ENCODE measurements at regions not wholly inside any gene's neighbourhood (a gene's known extent, or its start where the extent isn't known, plus 50 kb on each side); places are given as distances from the start of the nearest gene placed in this dataset.
"Not testable (repeated sequence)": the region's sequence is repeated elsewhere in the genome, so short reads cannot be mapped to it uniquely, and the experiment has no call there.

DNA sequence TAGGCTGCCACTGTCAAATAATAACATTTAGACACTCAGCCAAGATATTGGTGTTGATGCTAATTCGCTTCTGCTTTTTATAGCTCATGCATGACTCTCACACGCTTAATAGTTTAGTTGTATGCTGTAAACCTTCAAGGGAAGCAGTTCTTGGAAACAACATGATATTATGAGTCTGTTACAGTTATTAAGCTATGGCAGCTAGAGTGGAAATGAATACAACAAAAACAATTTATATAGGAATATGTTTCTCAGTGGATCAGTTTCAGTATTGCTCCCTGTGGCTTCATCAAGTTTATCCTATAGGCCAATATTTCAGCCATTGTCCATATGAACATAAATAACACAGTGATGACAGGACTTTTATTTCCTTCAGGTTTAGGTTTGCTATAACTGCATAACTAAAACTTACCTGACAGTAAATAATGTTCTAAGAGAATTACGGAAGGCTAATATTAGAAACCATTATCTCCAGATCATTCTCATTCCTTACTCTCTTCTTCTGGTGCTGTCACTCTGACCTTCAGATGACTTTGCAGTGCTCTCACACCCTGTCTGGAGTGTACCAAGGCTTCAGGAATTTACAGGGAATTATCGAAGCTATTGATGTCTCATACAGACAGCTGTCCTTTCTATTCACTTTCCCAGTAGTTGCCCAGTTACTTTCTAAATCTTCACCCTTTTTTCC is 555.0 kb downstream of the ANKRD50 start:
- DNase-seq (ENCODE audit: low read depth, low spot score): no peak

- DNase-seq (ENCODE audit: low read depth, low spot score): no peak
Measured at GRCh38 chr4:124163401-124163800, 549.1 kb downstream of the ANKRD50 start.

- DNase-seq (ENCODE audit: low read depth, low spot score): peak; percentile 52
Measured at GRCh38 chr4:124167602-124168001, 544.9 kb downstream of the ANKRD50 start.

- DNase-seq (ENCODE audit: low read depth, low spot score): not testable (repeated sequence)
Measured at GRCh38 chr4:124169524-124169923, 543.0 kb downstream of the ANKRD50 start.

GRCh38 chr4:124173912-124174311 is 538.6 kb downstream of the ANKRD50 start:
- DNase-seq (ENCODE audit: low read depth, low spot score): no peak

DNA sequence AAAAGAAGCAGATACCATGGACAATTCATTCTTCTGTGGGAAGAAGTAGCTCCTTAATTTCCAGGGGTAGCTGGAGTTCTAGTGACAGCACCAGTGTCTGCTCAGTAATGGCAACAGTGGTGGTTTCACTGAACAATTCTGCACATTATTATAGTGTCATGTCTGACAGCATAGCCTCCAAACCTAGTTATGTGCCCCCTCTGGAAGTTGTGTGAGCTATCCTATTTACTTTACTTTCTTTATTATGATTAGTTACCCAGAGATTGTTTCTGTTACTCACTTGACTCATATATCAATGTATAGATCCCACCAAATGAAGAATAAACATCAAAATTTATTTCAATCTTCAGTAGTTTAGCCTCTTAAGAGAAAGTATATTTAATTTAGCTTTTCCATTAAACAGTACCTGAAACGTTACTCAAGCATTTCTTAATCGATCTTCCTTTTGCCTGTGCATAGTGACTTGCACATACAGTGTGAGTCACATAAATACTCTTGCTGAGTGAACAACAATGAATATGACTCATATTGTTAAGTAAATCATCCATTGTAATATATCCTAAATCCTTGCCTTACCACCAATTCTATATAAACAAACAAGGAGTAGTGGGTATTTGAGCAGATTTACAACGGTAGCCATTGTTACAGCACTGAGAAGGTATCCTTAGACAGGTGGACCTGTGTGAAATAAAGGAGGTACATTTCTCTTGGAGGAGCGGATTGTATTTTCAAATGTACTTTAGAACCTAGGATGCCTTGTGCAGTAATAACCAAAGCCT is 534.7 kb downstream of the ANKRD50 start:
- DNase-seq (ENCODE audit: low read depth, low spot score): peak; percentile 34

DNA sequence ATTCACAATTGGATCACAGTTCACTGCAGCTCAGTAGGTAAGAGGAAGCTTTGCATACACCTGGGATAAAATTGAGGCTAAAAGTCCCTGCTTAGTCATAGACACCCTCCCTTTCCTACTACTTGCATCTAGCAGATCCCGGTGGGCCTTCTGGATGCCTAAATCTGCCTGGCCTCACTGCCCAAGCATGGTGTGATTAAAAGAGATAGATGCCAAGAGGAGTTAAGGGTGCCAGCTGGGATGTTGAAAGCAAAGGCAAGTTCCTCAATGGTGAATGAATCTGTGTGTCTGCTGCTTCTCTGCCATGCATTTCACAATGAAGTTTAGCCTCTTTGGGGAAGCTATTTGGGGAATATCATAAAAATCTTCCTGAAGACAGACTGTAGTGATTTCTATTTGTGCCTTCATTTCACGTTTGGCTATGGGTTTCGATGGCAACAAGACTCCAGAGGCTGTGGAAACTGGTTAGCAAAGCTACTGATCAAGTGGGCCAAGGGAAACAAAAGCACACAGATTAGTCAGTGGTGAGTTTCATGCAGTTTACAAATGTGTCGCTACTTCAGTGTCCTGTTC is 534.0 kb downstream of the ANKRD50 start:
- peak; percentile 53 for DNase-seq (ENCODE audit: low read depth, low spot score)

GRCh38 chr4:124179506-124180186 is 532.9 kb downstream of the ANKRD50 start:
- DNase-seq (ENCODE audit: low read depth, low spot score): no peak

DNA sequence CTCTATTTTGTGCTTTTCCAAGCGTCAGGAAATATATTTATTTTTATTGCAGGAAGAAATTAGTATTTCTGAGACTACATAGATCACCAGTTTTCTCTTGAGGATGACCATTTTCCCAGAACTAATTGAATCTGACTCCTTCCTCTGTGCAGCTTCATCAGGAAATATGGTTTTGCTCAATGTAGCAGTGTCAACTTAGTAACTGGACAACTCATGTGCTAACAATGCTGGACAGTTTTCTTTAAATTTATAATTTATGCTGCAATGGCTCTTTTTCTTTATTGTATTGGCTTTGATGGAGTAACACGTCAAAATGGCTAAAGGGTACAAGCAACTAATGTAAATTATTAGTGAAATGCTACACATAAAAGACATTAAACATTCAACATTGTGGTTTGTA is 531.5 kb downstream of the ANKRD50 start:
- no peak for DNase-seq (ENCODE audit: low read depth, low spot score)

DNA sequence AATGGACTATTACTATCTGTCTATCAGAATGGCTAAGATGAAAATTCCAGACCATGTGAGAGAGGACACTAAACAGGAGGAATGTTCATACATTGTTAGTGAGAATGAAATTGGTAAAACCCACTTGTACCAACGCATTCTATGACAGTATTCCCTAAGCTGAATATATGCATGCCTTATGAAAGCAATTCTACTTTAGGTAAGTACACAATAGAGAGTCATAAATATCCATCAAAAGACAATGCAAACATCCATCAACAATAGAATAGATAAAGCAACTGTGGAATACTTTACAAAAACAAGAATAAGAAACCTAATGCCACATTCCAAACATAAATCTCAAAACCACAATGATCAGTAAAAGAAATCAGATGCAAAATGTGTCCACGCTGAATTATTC is 529.3 kb downstream of the ANKRD50 start:
- DNase-seq (ENCODE audit: low read depth, low spot score): no peak

DNA sequence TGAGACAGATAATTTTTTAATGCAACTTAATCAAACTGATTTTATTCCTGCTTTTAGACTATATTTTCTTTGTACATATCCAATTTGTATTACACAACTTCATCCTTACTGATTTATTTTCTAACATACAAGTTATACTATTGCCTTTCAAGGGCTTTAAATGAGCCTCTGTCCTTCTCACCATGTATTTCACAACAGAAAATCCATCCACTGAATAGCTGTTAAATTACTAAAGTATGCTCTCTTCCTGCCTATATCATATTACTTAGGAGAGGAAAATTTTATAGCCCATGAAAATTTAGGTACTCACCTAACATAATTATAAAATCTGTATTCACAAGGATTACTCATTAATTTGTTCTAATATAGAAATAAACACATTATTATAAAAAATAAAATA is 528.6 kb downstream of the ANKRD50 start:
- DNase-seq (ENCODE audit: low read depth, low spot score): no peak

- DNase-seq (ENCODE audit: low read depth, low spot score): no peak
Measured at GRCh38 chr4:124184792-124185191, 527.7 kb downstream of the ANKRD50 start.

- no peak for DNase-seq (ENCODE audit: low read depth, low spot score)
Measured at GRCh38 chr4:124188595-124188994, 523.9 kb downstream of the ANKRD50 start.

DNA sequence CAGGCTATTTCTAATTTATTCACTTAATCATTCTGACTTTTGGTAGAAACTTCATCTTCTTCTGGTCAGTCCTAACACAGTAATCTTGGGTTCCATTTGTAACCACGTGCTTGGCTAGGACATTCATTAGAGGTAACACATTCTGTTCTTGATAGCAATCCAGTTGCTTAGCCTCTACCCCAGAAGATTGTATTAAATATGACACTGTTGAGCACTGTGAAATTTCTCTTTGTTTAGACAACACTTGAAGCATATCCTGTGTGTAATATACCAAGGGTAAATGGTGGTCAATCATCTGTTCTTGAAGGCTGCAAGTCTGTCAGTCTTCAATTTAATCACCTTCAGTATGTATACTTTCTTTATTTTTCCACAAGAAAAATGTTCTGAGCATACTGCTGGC is 523.0 kb downstream of the ANKRD50 start:
- no peak for DNase-seq (ENCODE audit: low read depth, low spot score)

DNA sequence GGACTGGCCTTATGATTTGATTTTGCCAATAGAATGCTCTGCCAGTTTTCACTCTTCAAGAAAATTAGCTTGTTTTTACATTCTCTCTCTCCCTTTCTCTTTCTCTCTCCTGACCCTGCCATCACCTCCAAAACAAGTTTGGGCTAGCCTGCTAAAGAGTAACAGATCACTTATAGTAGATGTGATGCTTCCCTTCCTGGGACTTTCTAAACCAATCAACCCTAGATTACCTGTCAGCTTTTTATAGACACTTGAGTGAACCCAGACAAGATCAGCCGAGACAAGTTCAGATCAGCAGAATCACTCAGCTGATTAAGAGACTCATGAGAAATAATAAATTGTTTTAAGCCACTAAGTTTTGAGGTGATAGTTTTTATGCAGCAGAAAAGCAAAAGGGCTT is 521.2 kb downstream of the ANKRD50 start:
- DNase-seq (ENCODE audit: low read depth, low spot score): no peak

DNA sequence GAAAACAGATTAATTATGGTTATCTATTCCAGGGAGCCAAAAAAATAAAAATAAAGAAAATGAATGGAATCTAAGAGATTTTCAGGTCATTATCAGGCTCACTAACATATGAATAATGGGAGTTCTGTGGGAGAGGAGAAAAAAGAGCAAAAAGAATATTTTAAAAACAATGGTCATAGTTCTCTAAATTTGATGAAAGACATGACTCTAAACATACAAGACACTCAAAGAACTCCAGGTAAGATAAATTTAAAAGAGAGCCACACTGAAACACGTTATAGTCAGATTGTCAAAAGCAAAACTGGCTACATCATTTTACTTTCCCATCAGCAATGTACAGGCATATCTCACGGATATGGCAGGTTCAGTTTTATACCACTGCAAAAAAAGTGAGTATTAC is 520.0 kb downstream of the ANKRD50 start:
- DNase-seq (ENCODE audit: low read depth, low spot score): no peak

GRCh38 chr4:124199185-124199584 is 513.3 kb downstream of the ANKRD50 start:
- no peak for DNase-seq (ENCODE audit: low read depth, low spot score)

DNA sequence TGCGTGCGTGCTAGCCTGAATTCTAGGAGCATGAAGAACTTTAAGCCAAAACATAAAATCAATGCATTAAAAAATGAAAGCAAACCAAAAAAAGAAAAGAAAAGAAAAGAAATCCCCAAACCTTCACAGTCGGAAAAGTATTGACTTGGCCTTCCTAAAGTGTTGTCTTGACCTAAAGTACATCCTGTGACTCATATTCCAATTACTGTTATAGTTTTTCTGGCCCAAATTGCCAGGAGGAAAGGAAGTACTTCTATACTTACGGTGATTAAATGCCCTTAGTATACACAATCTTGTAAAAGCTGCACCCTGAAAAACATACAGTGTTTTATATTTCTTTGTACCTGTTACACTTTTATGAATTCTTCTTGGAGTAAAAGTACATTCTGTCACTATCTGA is 512.8 kb downstream of the ANKRD50 start:
- DNase-seq (ENCODE audit: low read depth, low spot score): peak; percentile 31

DNA sequence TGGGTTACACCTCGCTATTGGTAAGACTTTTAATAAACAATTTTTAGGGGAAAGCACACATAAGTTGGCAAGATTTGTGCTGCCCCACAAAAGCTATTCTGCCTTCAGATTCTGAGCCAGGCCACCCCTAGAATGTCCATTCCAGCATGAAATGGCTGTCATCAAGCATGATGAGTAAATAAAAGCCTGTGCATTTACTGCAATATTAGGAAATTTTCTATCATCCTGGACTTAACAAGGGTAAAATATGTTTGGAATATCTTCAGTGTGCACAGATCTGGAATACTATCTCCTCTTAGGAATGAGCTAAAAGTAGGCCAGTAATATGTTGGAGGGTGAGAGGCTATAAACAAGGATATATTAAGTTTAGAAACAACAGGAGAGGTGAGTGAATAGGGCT is 510.9 kb downstream of the ANKRD50 start:
- no peak for DNase-seq (ENCODE audit: low read depth, low spot score)

DNA sequence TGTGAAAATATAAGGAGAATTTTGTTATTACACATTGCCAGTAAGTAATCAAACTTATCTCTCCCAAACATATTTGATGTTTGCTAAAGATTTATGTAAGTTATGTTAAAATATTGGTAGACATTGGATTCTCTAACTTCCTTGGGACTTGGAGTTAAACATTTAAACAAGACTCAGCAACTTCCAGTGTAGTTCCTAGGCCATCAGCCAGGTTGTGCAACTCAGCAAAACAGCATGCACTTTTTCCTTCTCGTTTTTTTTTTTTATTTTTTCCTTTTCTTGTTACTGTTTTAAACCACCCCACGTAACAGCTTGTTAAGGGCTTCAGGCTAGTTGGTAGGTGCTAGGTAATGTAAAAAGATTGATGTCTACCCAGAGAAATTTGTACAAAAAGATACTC is 510.4 kb downstream of the ANKRD50 start:
- DNase-seq (ENCODE audit: low read depth, low spot score): no peak

DNA sequence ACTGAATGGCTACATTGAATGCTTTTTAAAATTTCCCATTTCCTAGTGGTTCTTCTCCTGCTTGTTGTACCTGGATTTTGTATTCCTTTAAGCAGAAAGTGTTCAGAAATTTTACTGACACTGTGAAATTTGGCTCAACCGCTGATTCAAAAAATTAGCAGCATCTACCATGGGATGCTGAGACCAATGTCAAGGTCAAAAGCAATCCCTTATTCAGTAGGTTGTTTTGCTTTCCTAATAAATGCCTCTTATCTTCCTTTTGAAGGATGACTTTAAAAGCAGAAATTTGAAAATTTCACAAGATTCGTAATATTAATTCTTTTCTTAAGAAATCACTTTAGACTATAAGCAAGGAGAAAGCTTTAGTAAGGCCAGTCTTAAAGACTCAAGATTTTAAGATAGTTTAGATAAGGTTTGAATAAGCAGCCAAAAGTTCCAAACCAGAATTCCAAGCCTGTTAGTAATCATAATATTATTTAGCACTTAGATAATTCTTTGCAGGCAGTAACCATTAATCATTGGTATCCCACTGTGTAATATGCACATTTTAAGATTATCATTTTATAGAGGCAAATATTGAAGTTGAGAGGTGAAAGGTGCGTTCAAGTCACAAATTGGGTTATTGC is 508.8 kb downstream of the ANKRD50 start:
- DNase-seq (ENCODE audit: low read depth, low spot score): peak; percentile 59
